Gastroesophageal sphincter (tissue), 3 donors: ENCODE measurements at regions not wholly inside any gene's neighbourhood (a gene's known extent, or its start where the extent isn't known, plus 50 kb on each side); places are given as distances from the start of the nearest gene placed in this dataset.

ENCODE experiments used
- EP300 ChIP-seq: sonication (generic); formaldehyde crosslinking; IDR thresholded peaks from one replicate; pipeline ENCODE4 v1.6.1; 2017; ENCODE audit warnings: antibody characterized with exemption, mild to moderate bottlenecking
- POLR2AphosphoS5 ChIP-seq: sonication (generic); formaldehyde crosslinking; IDR thresholded peaks from one replicate; pipeline ENCODE4 v1.6.1; 2017; ENCODE audit warnings: antibody characterized with exemption
- TF ChIP-seq, protein P1 (sequence below), 4 experiments: fragments of 200-600 bp in 2 of 4; fragments of 450-650 bp in 2 of 4; sonication (generic) in 1 of 4; IDR thresholded peaks; one replicate each; pipeline ENCODE4 v1.5.1; 2017 to 2019; ENCODE audit warnings: antibody characterized with exemption in 4 of 4, mild to moderate bottlenecking in 2 of 4, moderate library complexity in 2 of 4

DNA sequence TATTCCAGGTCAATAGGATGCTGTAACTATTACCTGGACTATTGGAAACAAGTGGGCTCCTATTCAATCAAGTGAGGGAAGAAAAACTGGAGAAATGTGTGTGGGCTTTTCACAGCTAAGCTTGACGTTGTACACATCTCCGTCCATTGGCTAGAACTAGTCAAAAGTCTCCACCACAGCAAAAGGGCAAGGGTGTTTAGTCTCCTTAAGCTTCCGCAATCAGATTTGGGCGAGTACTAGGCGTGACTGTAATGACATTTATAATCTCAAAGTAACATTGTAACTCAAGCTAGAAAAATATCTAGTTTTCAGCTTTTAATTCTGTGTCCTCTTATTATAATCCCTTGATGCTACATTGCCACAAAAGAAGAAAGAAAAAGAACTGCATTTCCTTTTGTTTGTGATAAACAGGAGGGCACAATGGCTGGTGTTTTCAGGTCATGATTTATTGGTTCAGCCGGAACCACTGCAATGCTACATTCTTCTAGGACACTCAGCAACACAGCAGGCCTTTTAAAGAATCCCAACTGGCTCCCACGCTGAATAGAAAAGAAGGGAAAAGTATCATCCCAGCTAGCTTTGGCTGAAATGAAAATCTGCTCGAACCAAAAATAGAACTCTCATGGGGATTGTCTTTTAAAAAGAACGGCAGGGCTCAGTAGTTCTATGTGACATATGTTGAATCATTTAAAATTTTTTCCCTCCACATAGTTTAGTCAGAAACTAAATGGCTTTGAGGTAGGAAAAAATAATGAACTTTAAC is 387.7 kb downstream of the BTBD3 start:
- TF ChIP-seq POLR2AphosphoS5 (no peak), EP300 (no peak)
- TF ChIP-seq, protein P1, sequence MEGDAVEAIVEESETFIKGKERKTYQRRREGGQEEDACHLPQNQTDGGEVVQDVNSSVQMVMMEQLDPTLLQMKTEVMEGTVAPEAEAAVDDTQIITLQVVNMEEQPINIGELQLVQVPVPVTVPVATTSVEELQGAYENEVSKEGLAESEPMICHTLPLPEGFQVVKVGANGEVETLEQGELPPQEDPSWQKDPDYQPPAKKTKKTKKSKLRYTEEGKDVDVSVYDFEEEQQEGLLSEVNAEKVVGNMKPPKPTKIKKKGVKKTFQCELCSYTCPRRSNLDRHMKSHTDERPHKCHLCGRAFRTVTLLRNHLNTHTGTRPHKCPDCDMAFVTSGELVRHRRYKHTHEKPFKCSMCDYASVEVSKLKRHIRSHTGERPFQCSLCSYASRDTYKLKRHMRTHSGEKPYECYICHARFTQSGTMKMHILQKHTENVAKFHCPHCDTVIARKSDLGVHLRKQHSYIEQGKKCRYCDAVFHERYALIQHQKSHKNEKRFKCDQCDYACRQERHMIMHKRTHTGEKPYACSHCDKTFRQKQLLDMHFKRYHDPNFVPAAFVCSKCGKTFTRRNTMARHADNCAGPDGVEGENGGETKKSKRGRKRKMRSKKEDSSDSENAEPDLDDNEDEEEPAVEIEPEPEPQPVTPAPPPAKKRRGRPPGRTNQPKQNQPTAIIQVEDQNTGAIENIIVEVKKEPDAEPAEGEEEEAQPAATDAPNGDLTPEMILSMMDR (IDR thresholded peaks at IDR 0.05): no peak
